GM18508 (cell line): ENCODE measurements at regions not wholly inside any gene's neighbourhood (a gene's known extent, or its start where the extent isn't known, plus 50 kb on each side); places are given as distances from the start of the nearest gene placed in this dataset.
A peak's percentile ranks its signal among the peaks of the same experiment; 100 is the strongest.
"Not testable (repeated sequence)": the region's sequence is repeated elsewhere in the genome, so short reads cannot be mapped to it uniquely, and the experiment has no call there.

Source experiments
- ATAC-seq: cut with Tn5 transposase; IDR thresholded peaks from one replicate; pipeline ENCODE4 v1.9.1; 2021; ENCODE audit warnings: moderate number of reproducible peaks; ENCODE audit not compliant: insufficient read depth, unreplicated experiment

- no peak for ATAC-seq
These were observed 924.3 kb upstream of the DIAPH2 start for GRCh38 chrX:95760356-95760755.

- ATAC-seq: no peak
These were observed 921.9 kb upstream of the DIAPH2 start for GRCh38 chrX:95762716-95763115.

GRCh38 chrX:95764972-95765451, 919.6 kb upstream of the DIAPH2 start:
- ATAC-seq: peak; percentile 71

DNA sequence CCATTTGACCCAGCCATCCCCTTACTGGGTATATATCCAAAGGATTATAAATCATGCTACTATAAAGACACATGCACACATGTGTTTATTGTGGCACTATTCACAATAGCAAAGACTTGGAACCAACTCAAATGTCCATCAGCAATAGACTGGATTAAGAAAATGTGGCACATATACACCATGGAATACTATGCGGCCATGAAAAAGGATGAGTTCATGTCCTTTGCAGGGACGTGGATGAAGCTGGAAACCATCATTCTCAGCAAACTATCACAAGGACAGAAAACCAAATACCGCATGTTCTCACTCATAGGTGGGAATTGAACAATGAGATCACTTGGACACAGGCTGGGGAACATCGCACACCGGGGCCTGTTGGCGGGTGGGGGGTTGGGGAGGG, 913.4 kb upstream of the DIAPH2 start:
- ATAC-seq: not testable (repeated sequence)

GRCh38 chrX:95791876-95792275, 892.8 kb upstream of the DIAPH2 start:
- no peak for ATAC-seq

DNA sequence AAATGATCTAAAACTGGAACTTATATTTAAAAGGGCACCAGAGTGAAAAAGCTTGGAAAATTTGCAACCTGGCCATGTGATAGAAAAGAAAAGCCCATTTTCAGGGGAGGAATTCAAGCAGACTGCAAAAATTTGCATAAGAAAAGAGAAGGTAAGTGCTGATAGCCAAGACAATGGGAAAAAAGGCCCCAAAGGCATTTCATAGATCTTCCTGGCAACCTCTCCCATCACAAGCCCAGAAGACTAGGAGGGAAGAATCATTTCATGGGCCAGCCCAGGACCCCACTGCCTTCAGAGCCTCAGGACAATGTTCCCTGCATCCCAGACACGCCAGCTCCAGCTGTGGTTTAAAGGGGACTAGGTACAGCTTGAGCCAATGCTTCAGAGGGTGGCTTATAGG, 887.3 kb upstream of the DIAPH2 start:
- ATAC-seq: no peak

GRCh38 chrX:95823796-95824195, 860.8 kb upstream of the DIAPH2 start:
- ATAC-seq: no peak

DNA sequence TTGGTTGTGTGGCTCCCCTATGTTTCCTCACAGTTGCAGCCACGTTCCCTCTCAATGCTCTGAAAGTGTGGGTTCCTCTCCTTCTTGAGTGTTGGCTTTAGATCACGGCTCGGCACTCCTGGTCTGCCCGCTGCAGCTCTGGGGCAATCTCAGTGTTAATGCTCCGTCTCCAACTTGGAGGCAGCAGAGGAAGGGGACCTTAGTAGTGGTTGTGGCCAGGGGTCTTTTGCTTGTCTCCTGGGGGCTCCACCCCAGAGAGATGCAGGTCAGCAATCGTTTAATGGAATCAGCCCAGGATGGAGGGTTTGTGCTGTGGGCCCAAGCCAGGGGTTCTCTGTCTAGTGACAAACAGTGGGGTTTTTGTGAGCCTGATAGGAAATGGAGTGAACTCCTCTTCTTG, 849.4 kb upstream of the DIAPH2 start:
- no peak for ATAC-seq

DNA sequence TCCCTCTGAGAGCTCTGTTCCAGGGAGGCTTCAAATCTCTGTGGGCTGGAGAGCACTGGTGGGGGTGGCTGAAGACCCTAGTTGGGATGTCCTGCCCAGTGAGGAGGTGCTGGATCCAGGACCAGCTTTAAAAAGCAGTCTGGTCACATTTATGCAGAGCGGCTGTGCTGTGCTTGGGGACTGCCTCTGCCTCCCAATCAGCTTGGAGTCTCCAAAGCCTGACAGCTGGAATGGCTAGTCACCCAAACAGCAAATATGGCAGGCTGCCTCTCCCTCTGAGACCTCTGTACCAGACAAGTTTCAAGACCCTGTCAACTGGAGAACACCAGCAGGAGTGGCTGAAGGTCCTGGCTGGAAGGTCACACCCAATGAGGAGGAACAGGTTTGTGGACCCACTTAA, 848.1 kb upstream of the DIAPH2 start:
- no peak for ATAC-seq

- no peak for ATAC-seq
These were observed 842.8 kb upstream of the DIAPH2 start for GRCh38 chrX:95841863-95842262.

DNA sequence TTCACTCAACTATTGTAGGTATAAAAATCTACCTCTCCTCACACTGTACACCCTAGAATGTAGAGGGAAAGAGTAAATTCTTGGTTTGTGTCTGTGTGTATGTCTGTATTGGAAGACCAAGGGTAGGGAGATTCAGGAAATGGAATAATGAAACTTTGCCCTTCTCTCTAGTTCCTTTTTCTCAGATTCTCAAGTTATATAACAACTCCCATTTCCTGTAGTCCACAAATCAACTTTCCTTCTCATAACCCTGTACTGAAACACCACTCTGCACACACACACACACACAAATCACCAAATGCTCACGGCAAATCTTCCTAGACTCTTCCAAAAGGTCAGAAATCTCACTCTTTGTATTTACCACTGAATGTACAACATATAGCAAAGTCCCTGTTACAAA, 824.5 kb upstream of the DIAPH2 start:
- no peak for ATAC-seq

DNA sequence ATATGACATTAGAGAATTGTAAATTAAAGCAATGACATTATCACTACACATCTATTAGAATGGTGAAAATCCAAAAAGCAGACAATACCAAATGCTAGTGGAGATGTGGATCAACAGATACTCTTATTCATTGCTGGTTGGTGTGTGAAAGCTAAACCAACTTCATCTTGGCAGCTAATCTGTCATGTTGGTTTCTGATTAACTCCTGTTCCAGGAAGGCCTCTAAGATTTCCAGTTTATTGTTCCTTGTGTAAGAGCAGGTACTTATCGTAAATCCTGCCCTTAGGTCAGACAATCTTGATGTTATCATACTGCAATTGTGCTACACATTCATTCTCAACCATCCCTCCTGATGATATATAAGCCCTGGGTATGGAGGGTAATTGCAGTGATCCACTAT, 809.0 kb upstream of the DIAPH2 start:
- no peak for ATAC-seq

GRCh38 chrX:95878874-95879273, 805.8 kb upstream of the DIAPH2 start:
- no peak for ATAC-seq

- no peak for ATAC-seq
These were observed 800.5 kb upstream of the DIAPH2 start for GRCh38 chrX:95884186-95884585.

- no peak for ATAC-seq
These were observed 799.6 kb upstream of the DIAPH2 start for GRCh38 chrX:95885074-95885473.

DNA sequence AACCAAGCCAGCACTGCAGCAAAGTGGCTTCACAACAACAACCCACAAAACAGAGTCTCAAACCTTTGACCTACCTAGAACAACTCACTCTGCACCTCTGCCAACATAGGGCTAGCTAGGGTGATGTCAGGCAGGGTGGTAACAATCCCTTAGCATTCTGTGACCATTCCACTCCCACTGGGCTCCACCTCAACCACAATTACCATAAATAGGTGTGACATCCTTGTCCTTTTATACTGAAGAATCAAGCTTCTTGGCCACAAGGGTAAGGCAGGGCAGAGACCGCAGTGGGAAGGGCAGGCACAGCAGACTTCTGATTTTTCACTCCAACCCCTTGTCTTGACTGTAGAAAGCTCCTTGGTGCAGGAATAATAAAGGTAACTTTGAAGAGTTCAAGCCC, 795.4 kb upstream of the DIAPH2 start:
- ATAC-seq: no peak

DNA sequence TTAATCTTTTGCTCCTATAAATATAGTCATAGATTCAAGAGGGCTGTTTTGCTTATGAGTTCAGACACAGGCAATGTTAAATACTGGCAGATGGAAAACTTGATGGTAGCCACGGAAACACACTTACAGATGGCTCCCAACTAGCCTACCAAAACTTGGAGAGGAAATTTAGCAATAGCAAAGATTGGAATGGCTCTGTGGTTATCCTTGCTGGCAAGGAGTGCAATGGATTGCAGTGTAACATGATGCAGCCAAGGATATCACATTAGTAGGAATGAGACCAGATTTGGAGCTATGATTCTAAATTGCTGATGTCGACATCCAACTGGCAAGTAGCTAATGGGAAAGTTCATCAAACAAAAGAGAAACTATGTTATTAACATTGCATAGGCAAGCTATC, 791.0 kb upstream of the DIAPH2 start:
- ATAC-seq: no peak

- ATAC-seq: no peak
These were observed 781.2 kb upstream of the DIAPH2 start for GRCh38 chrX:95903490-95903889.

DNA sequence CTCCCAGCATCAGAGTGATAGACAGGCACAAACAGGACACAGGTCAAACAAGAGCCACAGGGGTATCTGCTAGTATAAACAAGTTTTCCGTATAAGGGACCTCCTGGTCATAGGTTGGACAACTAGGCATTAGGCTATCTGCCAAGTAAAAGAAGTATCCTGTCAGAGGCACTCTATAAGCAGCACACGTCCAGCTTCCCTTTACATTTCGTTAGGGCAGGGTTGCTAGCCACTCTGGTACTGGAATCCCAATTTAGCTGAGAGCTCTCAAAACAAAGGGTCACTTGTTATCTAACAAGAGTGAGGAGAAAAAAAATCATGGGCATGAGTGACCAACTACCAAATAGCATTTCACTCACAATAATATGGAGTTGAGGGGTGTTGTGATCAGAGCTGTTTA, 780.7 kb upstream of the DIAPH2 start:
- ATAC-seq: no peak

- no peak for ATAC-seq
These were observed 777.6 kb upstream of the DIAPH2 start for GRCh38 chrX:95907081-95907480.

DNA sequence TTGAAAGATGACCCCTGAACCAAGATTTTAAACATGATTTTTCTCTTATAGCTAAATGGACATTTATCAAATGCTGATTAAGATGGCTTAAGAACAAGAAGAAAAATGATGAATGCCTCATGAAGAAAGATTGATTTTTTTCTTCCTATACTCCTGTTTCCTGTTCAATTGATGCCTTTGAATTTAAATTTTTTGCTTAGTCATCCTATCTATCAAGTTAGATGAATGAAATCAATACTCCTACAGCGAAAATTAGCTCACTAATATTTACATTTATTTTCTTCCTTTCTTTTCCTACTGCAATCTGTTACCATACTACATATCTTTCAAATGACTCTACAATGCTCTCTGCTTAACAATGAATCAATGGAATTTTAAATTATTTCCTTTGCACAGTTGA, 773.6 kb upstream of the DIAPH2 start:
- no peak for ATAC-seq

DNA sequence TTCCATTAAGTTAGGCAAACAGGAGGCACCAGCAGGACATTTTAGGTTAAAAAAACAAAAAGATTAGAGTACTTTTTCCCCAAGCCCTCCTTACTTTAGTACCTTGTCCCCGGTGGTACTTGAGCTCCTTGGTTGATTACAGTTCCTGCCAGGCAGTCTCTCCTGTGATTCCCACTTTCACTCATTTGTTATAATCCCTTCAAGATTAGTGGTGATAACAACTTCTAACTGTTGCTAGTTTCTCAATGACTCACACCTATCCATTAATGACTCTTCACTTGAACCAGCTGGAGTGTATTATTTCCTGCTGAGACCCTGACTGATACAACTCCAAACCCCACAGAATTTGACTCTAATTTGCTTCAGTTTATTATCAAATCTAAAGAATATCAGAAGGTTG, 765.0 kb upstream of the DIAPH2 start:
- ATAC-seq: no peak

- ATAC-seq: no peak
These were observed 739.1 kb upstream of the DIAPH2 start for GRCh38 chrX:95945528-95945927.
